H9 (cell line): ENCODE measurements at regions not wholly inside any gene's neighbourhood (a gene's known extent, or its start where the extent isn't known, plus 50 kb on each side); places are given as distances from the start of the nearest gene placed in this dataset.

ENCODE experiments used
- DNase-seq: peaks from one replicate; pipeline ENCODE4 v3.0.0-alpha.2; 2017
- H2AFZ ChIP-seq: one replicate; pipeline ENCODE4 v1.6.1; 2013; ENCODE audit warnings: mild to moderate bottlenecking, low read length, control low read depth, moderate library complexity
- H2AK5ac ChIP-seq: 2 replicates; pipeline ENCODE4 v1.6.1; 2013; ENCODE audit warnings: low read length, control low read depth, mixed read lengths; ENCODE audit not compliant: insufficient read length
- H2BK120ac ChIP-seq: one replicate; pipeline ENCODE4 v1.6.1; 2013; ENCODE audit warnings: low read depth, mild to moderate bottlenecking, low read length, control low read depth, inconsistent platforms; ENCODE audit not compliant: poor library complexity, severe bottlenecking
- H2BK12ac ChIP-seq: 2 replicates; pipeline ENCODE4 v1.6.1; 2013; ENCODE audit warnings: low read length, control low read depth, mixed read lengths, low read depth; ENCODE audit not compliant: insufficient read length
- H2BK15ac ChIP-seq: 2 replicates; pipeline ENCODE4 v1.6.1; 2013; ENCODE audit warnings: low read depth, low read length, control low read depth
- H2BK20ac ChIP-seq: one replicate; pipeline ENCODE4 v1.6.1; 2013; ENCODE audit warnings: low read depth, mild to moderate bottlenecking, low read length, control low read depth, inconsistent platforms; ENCODE audit not compliant: poor library complexity, severe bottlenecking
- H2BK5ac ChIP-seq: 2 replicates; pipeline ENCODE4 v1.6.1; 2013; ENCODE audit warnings: low read length, control low read depth, mixed read lengths; ENCODE audit not compliant: insufficient read length
- H3K14ac ChIP-seq: 2 replicates; pipeline ENCODE4 v1.6.1; 2013; ENCODE audit warnings: low read length, control low read depth; ENCODE audit not compliant: insufficient read depth
- H3K18ac ChIP-seq: 2 replicates; pipeline ENCODE4 v1.6.1; 2013; ENCODE audit warnings: low read depth, mild to moderate bottlenecking, mixed read lengths, low read length, control low read depth; ENCODE audit not compliant: insufficient read length
- H3K23ac ChIP-seq: 2 replicates; pipeline ENCODE4 v1.6.1; 2013; ENCODE audit warnings: low read length, control low read depth, mixed read lengths, low read depth; ENCODE audit not compliant: insufficient read length
- H3K23me2 ChIP-seq: 2 replicates; pipeline ENCODE4 v1.6.1; 2013; ENCODE audit warnings: low read depth, mild to moderate bottlenecking, mixed read lengths, low read length, control low read depth; ENCODE audit not compliant: insufficient read length, poor library complexity, severe bottlenecking
- H3K27ac ChIP-seq: 2 replicates; pipeline ENCODE4 v1.5.1; 2013; ENCODE audit warnings: low read length, control low read depth, mixed read lengths, low read depth; ENCODE audit not compliant: insufficient read length
- H3K27me3 ChIP-seq: 2 replicates; pipeline ENCODE4 v1.6.1; 2013; ENCODE audit warnings: low read length, control low read depth, inconsistent platforms; ENCODE audit not compliant: insufficient read depth
- H3K4ac ChIP-seq: 2 replicates; pipeline ENCODE4 v1.6.1; 2013; ENCODE audit warnings: low read depth, mild to moderate bottlenecking, control low read depth, inconsistent platforms, low read length, moderate library complexity
- H3K4me1 ChIP-seq: 2 replicates; pipeline ENCODE4 v1.6.1; 2013; ENCODE audit warnings: low read length, control low read depth, inconsistent platforms; ENCODE audit not compliant: insufficient read depth
- H3K4me2 ChIP-seq: 2 replicates; pipeline ENCODE4 v1.6.1; 2013; ENCODE audit warnings: low read length, control low read depth, mixed read lengths; ENCODE audit not compliant: insufficient read length, insufficient read depth
- H3K56ac ChIP-seq: 2 replicates; pipeline ENCODE4 v1.6.1; 2013; ENCODE audit warnings: low read depth, mild to moderate bottlenecking, mixed read lengths, low read length, control low read depth; ENCODE audit not compliant: insufficient read length
- H3K79me1 ChIP-seq: 2 replicates; pipeline ENCODE4 v1.6.1; 2013; ENCODE audit warnings: low read depth, mild to moderate bottlenecking, moderate library complexity, low read length, control low read depth, inconsistent platforms; ENCODE audit not compliant: insufficient read depth, poor library complexity, severe bottlenecking
- H3K79me2 ChIP-seq: 2 replicates; pipeline ENCODE4 v1.6.1; 2013; ENCODE audit warnings: low read length, control low read depth, inconsistent platforms; ENCODE audit not compliant: insufficient read depth
- H3K9ac ChIP-seq: 2 replicates; pipeline ENCODE4 v1.6.1; 2013; ENCODE audit warnings: low read length, control low read depth, mixed read lengths; ENCODE audit not compliant: insufficient read length; ENCODE audit errors: extremely low read depth
- H3K9me3 ChIP-seq: one replicate; pipeline ENCODE4 v1.6.1; 2013; ENCODE audit warnings: low read depth, low read length, inconsistent platforms; ENCODE audit not compliant: control insufficient read depth
- H3T11ph ChIP-seq: one replicate; pipeline ENCODE4 v1.6.1; 2013; ENCODE audit warnings: mild to moderate bottlenecking, low read length, control low read depth, inconsistent platforms
- H4K20me1 ChIP-seq: one replicate; pipeline ENCODE4 v1.6.1; 2013; ENCODE audit not compliant: control insufficient read depth, insufficient read length, insufficient read depth
- H4K5ac ChIP-seq: 2 replicates; pipeline ENCODE4 v1.6.1; 2013; ENCODE audit warnings: low read depth, mild to moderate bottlenecking, mixed read lengths, low read length, control low read depth; ENCODE audit not compliant: insufficient read length
- H4K8ac ChIP-seq: replicated peaks from 2 replicates; pipeline ENCODE4 v1.6.1; 2013; ENCODE audit warnings: low read length, control low read depth, mixed read lengths, low read depth; ENCODE audit not compliant: insufficient read length
- H4K91ac ChIP-seq: 2 replicates; pipeline ENCODE4 v1.6.1; 2013; ENCODE audit warnings: low read depth, mild to moderate bottlenecking, moderate library complexity, mixed read lengths, low read length, control low read depth; ENCODE audit not compliant: insufficient read length
- H3K27ac Mint-ChIP-seq, 3 experiments: 2 replicates in 2 of 3; 3 replicates in 1 of 3; pipeline ENCODE4 v1.8.0; 2020 to 2021; ENCODE audit warnings: mixed read lengths in 3 of 3, mild to moderate bottlenecking in 1 of 3, moderate library complexity in 1 of 3
- H3K27me3 Mint-ChIP-seq: 2 replicates; pipeline ENCODE4 v1.8.0; 2021; ENCODE audit warnings: low read depth, mild to moderate bottlenecking, moderate library complexity, mixed read lengths
- H3K36me3 Mint-ChIP-seq, 3 experiments: 2 replicates in 2 of 3; 3 replicates in 1 of 3; pipeline ENCODE4 v1.8.0; 2020 to 2021; ENCODE audit warnings: low read depth in 3 of 3, mixed read lengths in 3 of 3; ENCODE audit not compliant: insufficient read depth in 1 of 3
- H3K4me1 Mint-ChIP-seq, 2 experiments: 2 replicates each; pipeline ENCODE4 v1.8.0; 2020; ENCODE audit warnings: mixed read lengths in 2 of 2
- H3K4me3 Mint-ChIP-seq, 2 experiments: 2 replicates in 1 of 2; 3 replicates in 1 of 2; pipeline ENCODE4 v1.8.0; 2020 to 2021; ENCODE audit warnings: mild to moderate bottlenecking in 2 of 2, mixed read lengths in 2 of 2, moderate library complexity in 1 of 2
- H3K9me3 Mint-ChIP-seq, 2 experiments: 2 replicates in 1 of 2; 3 replicates in 1 of 2; pipeline ENCODE4 v1.8.0; 2020; ENCODE audit warnings: mild to moderate bottlenecking in 2 of 2, mixed read lengths in 2 of 2, moderate library complexity in 1 of 2
- CTCF ChIP-seq: fragments of 200-600 bp; sonication (generic); conservative IDR thresholded peaks from 3 replicates; pipeline ENCODE4 v1.8.0; 2021; ENCODE audit warnings: antibody characterized with exemption, mild to moderate bottlenecking
- WGBS: extraction: QIAGEN DNeasy Blood & Tissue Kit; methylation state at CpG from one replicate; pipeline ENCODE4 v1.1.7; 2013; ENCODE audit warnings: missing lambda C conversion rate, low lambda C conversion rate, mixed read lengths; ENCODE audit not compliant: insufficient read length; ENCODE audit errors: extremely low coverage; 5-methylcytosine and 5-hydroxymethylcytosine counted together

DNA sequence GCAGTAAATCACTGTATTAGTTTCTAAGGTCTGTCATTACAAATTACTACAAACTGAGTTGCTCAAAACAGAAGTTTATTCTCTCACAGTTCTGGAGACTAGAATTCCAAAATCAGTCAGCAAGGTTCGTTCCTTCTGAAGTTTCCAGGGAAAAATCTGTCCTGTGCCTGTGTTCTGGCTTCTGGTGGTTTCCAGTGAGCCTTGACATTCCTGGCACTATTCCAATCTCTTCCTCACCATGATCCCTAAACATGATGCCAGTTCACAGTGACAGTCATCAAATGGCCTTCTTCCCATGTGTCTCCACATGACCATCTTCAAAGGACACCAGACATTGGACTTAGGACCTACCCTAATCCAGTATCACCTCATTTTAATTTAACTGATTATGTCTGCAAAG is 351.4 kb downstream of the PLK2 start:
- Histone ChIP-seq H2BK20ac (no peak overlapping the region), H2BK5ac (no peak overlapping the region), H4K20me1 (no peaks in the 10 kb centered on the region), H3K9ac (no peak overlapping the region), H4K91ac (no peak overlapping the region), H3T11ph (no peak overlapping the region), H3K23me2 (no peaks in the 10 kb centered on the region), H3K4me1 (no peaks in the 10 kb centered on the region), H3K9me3 (no peaks in the 10 kb centered on the region), H3K14ac (no peak overlapping the region), H3K79me2 (no peaks in the 10 kb centered on the region), H3K4ac (no peak overlapping the region), H3K4me2 (no peak overlapping the region), H2BK15ac (no peak overlapping the region), H3K27ac (no peak overlapping the region), H2AFZ (no peak overlapping the region), H4K5ac (no peak overlapping the region), H2BK12ac (no peak overlapping the region), H3K18ac (no peak overlapping the region), H2BK120ac (no peak overlapping the region), H3K27me3 (no peaks in the 10 kb centered on the region), H2AK5ac (no peak overlapping the region), H3K56ac (no peak overlapping the region), H4K8ac (no peak overlapping the region), H3K79me1 (no peaks in the 10 kb centered on the region), H3K23ac (no peak overlapping the region)
- no peaks in the 10 kb centered on the region for H3K27me3 Mint-ChIP-seq
- H3K4me1 Mint-ChIP-seq: peaks cover 0 to 5% of the 10 kb centered on the region in 2 experiments; a peak in 2 of 4 replicates
- no peak for TF ChIP-seq CTCF
- no peak for DNase-seq
- WGBS: no CpG with 5 or more reads among the region's 1 CpG
- no peak overlapping the region for H3K27ac Mint-ChIP-seq
- H3K9me3 Mint-ChIP-seq: no peaks in the 10 kb centered on the region
- no peaks in the 10 kb centered on the region; a peak in 1 of 7 replicates for H3K36me3 Mint-ChIP-seq
- no peak overlapping the region for H3K4me3 Mint-ChIP-seq
